Testis (tissue), 2 donors: ENCODE measurements at regions not wholly inside any gene's neighbourhood (a gene's known extent, or its start where the extent isn't known, plus 50 kb on each side); places are given as distances from the start of the nearest gene placed in this dataset.

Experiments
- DNase-seq: peaks from one replicate; pipeline ENCODE4 v3.0.0-alpha.2; 2019
- H3K27ac ChIP-seq, 2 donors: fragments of 200-600 bp; sonication (generic); one replicate each; pipeline ENCODE4 v1.5.1; 2019
- H3K27me3 ChIP-seq: fragments of 200-600 bp; sonication (generic); one replicate; pipeline ENCODE4 v1.5.1; 2019
- H3K36me3 ChIP-seq: fragments of 200-600 bp; sonication (generic); one replicate; pipeline ENCODE4 v1.5.1; 2017; ENCODE audit warnings: low read depth; ENCODE audit errors: missing control alignments
- H3K4me1 ChIP-seq: fragments of 200-600 bp; sonication (generic); one replicate; pipeline ENCODE4 v1.5.1; 2019
- H3K4me3 ChIP-seq, 2 donors: fragments of 200-600 bp; sonication (generic); one replicate each; pipeline ENCODE4 v1.5.1; 2017 to 2019
- H3K9me3 ChIP-seq: fragments of 200-600 bp; sonication (generic); one replicate; pipeline ENCODE4 v1.5.1; 2017
- CTCF ChIP-seq, 3 experiments: fragments of 450-650 bp in 2 of 3; fragments of 200-600 bp in 1 of 3; sonication (generic) in 1 of 3; IDR thresholded peaks; one replicate each; pipeline ENCODE4 v1.5.1; 2016 to 2019; ENCODE audit warnings: antibody characterized with exemption in 3 of 3, mild to moderate bottlenecking in 2 of 3, moderate library complexity in 1 of 3
- POLR2A ChIP-seq: fragments of 450-650 bp; IDR thresholded peaks from one replicate; pipeline ENCODE4 v1.6.1; 2017; ENCODE audit warnings: antibody characterized with exemption, mild to moderate bottlenecking, moderate library complexity
- WGBS, 2 donors: methylation state at CpG; one replicate each; pipeline ENCODE4 v1.1.5; 2018; 5-methylcytosine and 5-hydroxymethylcytosine counted together
- intact Hi-C: fragments of 100-400 bp; cut with DNase I; formaldehyde crosslinking; loops from one replicate; pipeline ENCODE4 v1.15.1; 2023; ENCODE audit warnings: low total_unique reads

GRCh38 chr13:80717776-80718175, 376.9 kb upstream of the SPRY2 start:
- no peaks in the 10 kb centered on the region for H3K4me1 ChIP-seq
- H3K9me3 ChIP-seq: no peaks in the 10 kb centered on the region
- intact Hi-C loops: no loop called here
- no peaks in the 10 kb centered on the region for H3K27me3 ChIP-seq
- TF ChIP-seq POLR2A (no peak), CTCF (IDR thresholded peaks at IDR 0.05) (no peak)
- no peak overlapping the region for H3K27ac ChIP-seq
- H3K36me3 ChIP-seq: no peaks in the 10 kb centered on the region
- no peak overlapping the region for H3K4me3 ChIP-seq
- 89 to 96% methylated on average over 4 of the region's 4 CpGs for WGBS, 2 donors
- DNase-seq: no peak

- no peak overlapping the region for H3K27ac ChIP-seq
- no peak for TF ChIP-seq CTCF (IDR thresholded peaks at IDR 0.05)
- no peaks in the 10 kb centered on the region for H3K4me1 ChIP-seq
- no peaks in the 10 kb centered on the region for H3K9me3 ChIP-seq
- H3K36me3 ChIP-seq: no peaks in the 10 kb centered on the region
- no peaks in the 10 kb centered on the region for H3K27me3 ChIP-seq
- DNase-seq: no peak
- WGBS, 2 donors: 61 to 72% methylated on average over 5 of the region's 5 CpGs
- intact Hi-C loops: no loop called here
- no peak overlapping the region for H3K4me3 ChIP-seq
Measured at GRCh38 chr13:80716610-80717081, 375.7 kb upstream of the SPRY2 start.

GRCh38 chr13:80712026-80712425, 371.1 kb upstream of the SPRY2 start:
- intact Hi-C loops: no loop called here
- no peak for TF ChIP-seq CTCF (IDR thresholded peaks at IDR 0.05)
- TF ChIP-seq POLR2A: no peak
- no peaks in the 10 kb centered on the region for H3K9me3 ChIP-seq
- H3K4me3 ChIP-seq: no peak overlapping the region
- H3K27ac ChIP-seq: no peak overlapping the region
- H3K36me3 ChIP-seq: no peaks in the 10 kb centered on the region
- no peaks in the 10 kb centered on the region for H3K27me3 ChIP-seq
- WGBS, 2 donors: 94 to 99% methylated on average over 2 of the region's 2 CpGs
- DNase-seq: no peak
- no peaks in the 10 kb centered on the region for H3K4me1 ChIP-seq

GRCh38 chr13:80708791-80709190, 367.9 kb upstream of the SPRY2 start:
- no peak for TF ChIP-seq CTCF (IDR thresholded peaks at IDR 0.05)
- no peak for TF ChIP-seq POLR2A
- no peak overlapping the region for H3K27ac ChIP-seq
- no peaks in the 10 kb centered on the region for H3K4me1 ChIP-seq
- intact Hi-C loops: no loop called here
- no peak for DNase-seq
- H3K27me3 ChIP-seq: no peaks in the 10 kb centered on the region
- no peak overlapping the region for H3K4me3 ChIP-seq
- H3K36me3 ChIP-seq: no peaks in the 10 kb centered on the region
- no peaks in the 10 kb centered on the region for H3K9me3 ChIP-seq
